ENCODE measurements at regions not wholly inside any gene's neighbourhood (a gene's known extent, or its start where the extent isn't known, plus 50 kb on each side); places are given as distances from the start of the nearest gene placed in this dataset.

DNA sequence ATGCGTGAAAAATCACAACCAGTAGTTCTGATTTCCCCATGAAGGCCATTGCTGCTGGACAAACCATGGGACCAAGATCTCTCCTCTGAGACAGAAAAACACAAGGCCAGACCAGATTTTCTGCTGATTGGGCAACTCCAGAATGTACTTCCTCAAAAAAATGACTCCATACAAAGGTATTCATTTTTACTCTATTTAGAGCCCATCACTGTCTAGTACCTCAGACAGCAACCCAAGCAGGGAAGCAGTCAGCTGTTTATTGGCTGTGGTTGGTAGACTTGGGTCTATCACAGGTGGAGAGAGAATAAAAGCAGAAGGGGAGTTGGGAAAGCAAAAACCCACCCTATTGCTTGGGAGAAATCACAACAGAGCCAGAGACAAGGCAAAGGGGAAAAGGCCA, 219.9 kb downstream of the PIK3C3 start:
- TF ChIP-seq CTCF (IDR thresholded peaks at IDR 0.05) (no peak), POLR2A (IDR thresholded peaks at IDR 0.05) (no peak)

Data from heart left ventricle (tissue), 13 donors.